ENCODE measurements at regions not wholly inside any gene's neighbourhood (a gene's known extent, or its start where the extent isn't known, plus 50 kb on each side); places are given as distances from the start of the nearest gene placed in this dataset.

DNA sequence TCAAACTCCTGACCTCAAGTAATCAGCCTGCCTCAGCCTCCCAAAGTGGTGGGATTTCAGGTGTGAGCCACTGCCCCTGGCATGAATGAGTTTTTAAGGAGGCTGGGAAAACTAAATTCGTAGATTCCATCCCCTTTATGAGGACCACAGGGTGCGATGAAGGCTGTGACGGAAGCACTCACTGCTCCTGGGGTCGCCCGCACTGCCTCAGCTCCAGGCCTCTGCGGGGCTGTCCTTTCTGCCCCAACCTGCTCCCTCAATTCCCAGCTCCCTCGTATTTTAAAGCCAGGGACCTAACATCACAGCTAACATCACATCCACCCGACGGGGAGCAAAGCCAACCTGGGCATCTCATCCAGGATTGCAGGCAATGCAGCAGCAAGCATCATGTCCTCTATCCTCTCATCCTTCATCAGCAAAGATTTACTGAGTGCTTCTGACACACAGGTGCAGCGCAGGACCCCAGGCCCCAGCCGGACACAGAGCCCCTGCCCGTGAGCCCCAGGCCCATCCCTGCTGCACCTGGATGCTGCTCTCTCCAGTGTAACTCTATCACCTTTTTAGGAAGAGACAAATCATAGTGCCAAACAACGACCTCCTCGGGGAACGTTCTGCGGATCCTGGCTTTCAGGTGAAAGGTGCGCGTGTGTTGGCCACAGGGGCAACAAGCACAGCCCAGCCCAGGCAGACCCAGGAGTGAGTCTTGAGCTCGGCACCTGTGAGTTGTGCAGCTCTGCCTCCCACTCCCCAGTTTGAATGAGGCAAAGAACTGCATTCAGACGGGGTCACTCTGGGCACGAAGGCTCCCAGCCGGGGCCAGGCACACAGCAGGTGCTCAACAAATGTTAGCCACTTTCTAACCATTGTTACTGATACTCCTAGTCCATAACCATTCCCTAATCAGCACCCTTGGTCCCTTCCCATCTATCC is 134.3 kb downstream of the CRYBB2 start:
- TF ChIP-seq, protein P1, sequence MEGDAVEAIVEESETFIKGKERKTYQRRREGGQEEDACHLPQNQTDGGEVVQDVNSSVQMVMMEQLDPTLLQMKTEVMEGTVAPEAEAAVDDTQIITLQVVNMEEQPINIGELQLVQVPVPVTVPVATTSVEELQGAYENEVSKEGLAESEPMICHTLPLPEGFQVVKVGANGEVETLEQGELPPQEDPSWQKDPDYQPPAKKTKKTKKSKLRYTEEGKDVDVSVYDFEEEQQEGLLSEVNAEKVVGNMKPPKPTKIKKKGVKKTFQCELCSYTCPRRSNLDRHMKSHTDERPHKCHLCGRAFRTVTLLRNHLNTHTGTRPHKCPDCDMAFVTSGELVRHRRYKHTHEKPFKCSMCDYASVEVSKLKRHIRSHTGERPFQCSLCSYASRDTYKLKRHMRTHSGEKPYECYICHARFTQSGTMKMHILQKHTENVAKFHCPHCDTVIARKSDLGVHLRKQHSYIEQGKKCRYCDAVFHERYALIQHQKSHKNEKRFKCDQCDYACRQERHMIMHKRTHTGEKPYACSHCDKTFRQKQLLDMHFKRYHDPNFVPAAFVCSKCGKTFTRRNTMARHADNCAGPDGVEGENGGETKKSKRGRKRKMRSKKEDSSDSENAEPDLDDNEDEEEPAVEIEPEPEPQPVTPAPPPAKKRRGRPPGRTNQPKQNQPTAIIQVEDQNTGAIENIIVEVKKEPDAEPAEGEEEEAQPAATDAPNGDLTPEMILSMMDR (conservative IDR thresholded peaks at IDR 0.05; ENCODE audit: low read depth, low read length): no peak
- TF ChIP-seq EZH2phosphoT487 (IDR thresholded peaks at IDR 0.05; ENCODE audit: borderline replicate concordance, low read length): no peak

All from PC-3 (cell line).